D721Med (cell line): ENCODE measurements at regions not wholly inside any gene's neighbourhood (a gene's known extent, or its start where the extent isn't known, plus 50 kb on each side); places are given as distances from the start of the nearest gene placed in this dataset.

ENCODE experiments used
- DNase-seq: peaks from one replicate; pipeline ENCODE4 v3.0.0; 2011; ENCODE audit warnings: low spot score; ENCODE audit not compliant: insufficient read length
- FAIRE-seq: peaks from 2 replicates; lab custom pipeline; 2011; peaks lifted over from hg19 to GRCh38; lab: Jason Lieb, UNC
- CTCF ChIP-seq: IDR thresholded peaks from 2 replicates; pipeline ENCODE4 v1.5.1; 2012; ENCODE audit warnings: mild to moderate bottlenecking, control low read depth; ENCODE audit not compliant: insufficient read depth; ENCODE audit errors: missing control alignments

- DNase-seq (no peak), FAIRE-seq (no peak)
- TF ChIP-seq CTCF = no peak
Observed at GRCh38 chr2:15753811-15754702, 162.4 kb downstream of the DDX1 start.

GRCh38 chr2:15754703-15755099 lies 163.0 kb downstream of the DDX1 start:
- FAIRE-seq = no peak
- no peak for TF ChIP-seq CTCF
- DNase-seq = no peak

- TF ChIP-seq CTCF = no peak
- no peak for DNase-seq
- FAIRE-seq = no peak
Observed at GRCh38 chr2:15755528-15755927, 163.9 kb downstream of the DDX1 start.

GRCh38 chr2:15756011-15756550 lies 164.4 kb downstream of the DDX1 start:
- DNase-seq (no peak), FAIRE-seq (no peak)
- no peak for TF ChIP-seq CTCF

- FAIRE-seq (no peak), DNase-seq (no peak)
- TF ChIP-seq CTCF = no peak
Observed at GRCh38 chr2:15756882-15757819, 165.5 kb downstream of the DDX1 start.

GRCh38 chr2:15757820-15758586 lies 166.3 kb downstream of the DDX1 start:
- FAIRE-seq (no peak), DNase-seq (no peak)
- TF ChIP-seq CTCF = no peak
